HepG2 (cell line): ENCODE measurements at regions not wholly inside any gene's neighbourhood (a gene's known extent, or its start where the extent isn't known, plus 50 kb on each side); places are given as distances from the start of the nearest gene placed in this dataset.

ENCODE experiments used
- ASH2L ChIP-seq: fragments of 300-600, 200-600 bp; sonication (generic); IDR thresholded peaks from 2 replicates; pipeline ENCODE4 v1.7.0; 2017; ENCODE audit warnings: low read depth, mild to moderate bottlenecking, moderate library complexity, mixed read lengths, low read length; ENCODE audit not compliant: insufficient read length
- EP300 ChIP-seq, 3 experiments: sonication (generic) in 1 of 3; formaldehyde crosslinking in 1 of 3; IDR thresholded peaks; 2 replicates each; pipeline versions ENCODE4 v1.5.1 to v1.6.1; 2011 to 2020; ENCODE audit warnings: low read depth in 2 of 3, low read length in 2 of 3, borderline replicate concordance in 1 of 3, improper control_type of control experiment in 1 of 3, mild to moderate bottlenecking in 1 of 3, missing genetic modification reagents in 1 of 3, moderate library complexity in 1 of 3
- ESRRA ChIP-seq: sonication (generic); formaldehyde crosslinking; IDR thresholded peaks from 2 replicates; pipeline ENCODE4 v1.5.1; 2020; ENCODE audit warnings: mild to moderate bottlenecking, low read depth, missing genetic modification reagents
- HDAC6 ChIP-seq: fragments of 200-600 bp; sonication (generic); IDR thresholded peaks from 2 replicates; pipeline ENCODE4 v1.7.0; 2017; ENCODE audit warnings: mild to moderate bottlenecking, antibody characterized with exemption, low read length, low read depth
- HOXA7 ChIP-seq: sonication (generic); formaldehyde crosslinking; IDR thresholded peaks from 2 replicates; pipeline ENCODE4 v1.8.1; 2022; ENCODE audit warnings: mild to moderate bottlenecking, missing genetic modification reagents, moderate library complexity
- IKZF1 ChIP-seq: fragments of 450-650 bp; IDR thresholded peaks from 2 replicates; pipeline ENCODE4 v1.7.1; 2016
- KAT8 ChIP-seq: IDR thresholded peaks from 2 replicates; pipeline ENCODE4 v1.6.1; 2016; ENCODE audit warnings: missing genetic modification reagents, missing compliant biosample characterization
- MAF1 ChIP-seq: sonication (generic); formaldehyde crosslinking; IDR thresholded peaks from 2 replicates; pipeline ENCODE4 v1.5.0; 2020; ENCODE audit warnings: missing genetic modification reagents, borderline replicate concordance
- NFYB ChIP-seq: sonication (generic); formaldehyde crosslinking; IDR thresholded peaks from 2 replicates; pipeline ENCODE4 v1.4.0; 2020; ENCODE audit warnings: missing genetic modification reagents
- NR2F2 ChIP-seq: IDR thresholded peaks from 2 replicates; pipeline ENCODE4 v1.6.1; 2012; ENCODE audit warnings: low read depth, inconsistent platforms, borderline replicate concordance
- RFXANK ChIP-seq: IDR thresholded peaks from 2 replicates; pipeline ENCODE4 v1.6.1; 2016
- ZNF20 ChIP-seq: sonication (generic); formaldehyde crosslinking; IDR thresholded peaks from 2 replicates; pipeline ENCODE4 v1.4.0; 2020; ENCODE audit warnings: mild to moderate bottlenecking, moderate library complexity, missing genetic modification reagents
- ZNF335 ChIP-seq: sonication (generic); formaldehyde crosslinking; IDR thresholded peaks from 2 replicates; pipeline ENCODE4 v1.4.0; 2020; ENCODE audit warnings: missing genetic modification reagents
- ZNF530 ChIP-seq: sonication (generic); formaldehyde crosslinking; IDR thresholded peaks from 2 replicates; pipeline ENCODE4 v1.5.0; 2020; ENCODE audit warnings: low read depth, mild to moderate bottlenecking, missing genetic modification reagents
- TF ChIP-seq, protein P1 (sequence below): sonication (generic); formaldehyde crosslinking; IDR thresholded peaks from 2 replicates; pipeline ENCODE4 v1.8.0; 2023; ENCODE audit warnings: mild to moderate bottlenecking, missing genetic modification reagents
- TF ChIP-seq, protein P2 (sequence below): IDR thresholded peaks from 2 replicates; pipeline ENCODE4 v1.6.1; 2012; ENCODE audit warnings: low read depth, low read length, improper control_type of control experiment
- TF ChIP-seq, protein P3 (sequence below): sonication (generic); formaldehyde crosslinking; IDR thresholded peaks from 2 replicates; pipeline ENCODE4 v1.5.0; 2020; ENCODE audit warnings: missing genetic modification reagents
- TF ChIP-seq, protein P4 (sequence below): sonication (generic); formaldehyde crosslinking; IDR thresholded peaks from 2 replicates; pipeline ENCODE4 v1.5.1; 2020; ENCODE audit warnings: missing genetic modification reagents, mild to moderate bottlenecking, borderline replicate concordance
- TF ChIP-seq, protein P5 (sequence below): sonication (generic); formaldehyde crosslinking; IDR thresholded peaks from 2 replicates; pipeline ENCODE4 v1.8.0; 2022; ENCODE audit warnings: mild to moderate bottlenecking, missing genetic modification reagents, moderate library complexity
- TF ChIP-seq, protein P6 (sequence below): sonication (generic); formaldehyde crosslinking; IDR thresholded peaks from 2 replicates; pipeline ENCODE4 v1.8.0; 2022; ENCODE audit warnings: mild to moderate bottlenecking, missing genetic modification reagents, borderline replicate concordance

DNA sequence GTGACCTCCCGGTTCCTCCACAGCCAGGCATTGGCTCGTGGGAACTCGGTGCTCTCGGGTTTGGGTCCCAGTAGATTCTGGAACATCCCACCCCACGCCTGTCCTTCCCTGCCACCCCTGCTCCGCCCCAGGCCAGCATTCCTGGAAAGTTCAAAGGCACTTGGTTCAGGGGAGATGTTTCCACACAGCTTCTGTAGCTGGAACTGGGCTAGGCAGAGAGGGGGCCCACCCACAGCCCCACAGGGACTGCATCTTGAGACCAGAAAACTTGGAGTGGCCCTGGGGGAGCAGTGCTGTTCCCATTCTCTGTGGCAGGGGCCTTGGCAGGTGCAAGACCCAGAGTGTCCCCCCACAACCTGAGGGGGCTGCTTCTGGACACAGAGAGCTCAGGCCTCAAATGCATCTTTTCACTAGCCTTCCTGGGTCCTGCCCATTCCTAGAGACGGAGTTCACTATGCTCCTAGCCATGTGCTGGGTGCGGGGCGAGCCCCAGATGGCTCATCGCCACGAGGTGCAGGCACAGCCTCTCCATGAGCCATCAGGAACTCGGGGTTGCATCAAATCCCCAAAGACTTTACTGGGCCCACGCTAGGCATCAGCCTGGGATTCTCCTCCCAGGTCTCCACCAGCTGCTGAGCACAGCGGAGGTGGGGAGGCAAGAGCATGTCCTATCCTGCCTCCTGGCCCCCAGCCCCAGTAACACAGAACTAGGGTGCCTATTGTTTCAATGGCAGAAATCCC lies 68.7 kb downstream of the ZFP36L2 start (continued):
- no peak for TF ChIP-seq ZNF335
- TF ChIP-seq, protein P1, sequence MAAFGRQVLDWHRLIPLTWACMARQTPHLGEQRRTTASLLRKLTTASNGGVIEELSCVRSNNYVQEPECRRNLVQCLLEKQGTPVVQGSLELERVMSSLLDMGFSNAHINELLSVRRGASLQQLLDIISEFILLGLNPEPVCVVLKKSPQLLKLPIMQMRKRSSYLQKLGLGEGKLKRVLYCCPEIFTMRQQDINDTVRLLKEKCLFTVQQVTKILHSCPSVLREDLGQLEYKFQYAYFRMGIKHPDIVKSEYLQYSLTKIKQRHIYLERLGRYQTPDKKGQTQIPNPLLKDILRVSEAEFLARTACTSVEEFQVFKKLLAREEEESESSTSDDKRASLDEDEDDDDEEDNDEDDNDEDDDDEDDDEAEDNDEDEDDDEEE (CRISPR knock-in tag), result no peak
- TF ChIP-seq, protein P2, sequence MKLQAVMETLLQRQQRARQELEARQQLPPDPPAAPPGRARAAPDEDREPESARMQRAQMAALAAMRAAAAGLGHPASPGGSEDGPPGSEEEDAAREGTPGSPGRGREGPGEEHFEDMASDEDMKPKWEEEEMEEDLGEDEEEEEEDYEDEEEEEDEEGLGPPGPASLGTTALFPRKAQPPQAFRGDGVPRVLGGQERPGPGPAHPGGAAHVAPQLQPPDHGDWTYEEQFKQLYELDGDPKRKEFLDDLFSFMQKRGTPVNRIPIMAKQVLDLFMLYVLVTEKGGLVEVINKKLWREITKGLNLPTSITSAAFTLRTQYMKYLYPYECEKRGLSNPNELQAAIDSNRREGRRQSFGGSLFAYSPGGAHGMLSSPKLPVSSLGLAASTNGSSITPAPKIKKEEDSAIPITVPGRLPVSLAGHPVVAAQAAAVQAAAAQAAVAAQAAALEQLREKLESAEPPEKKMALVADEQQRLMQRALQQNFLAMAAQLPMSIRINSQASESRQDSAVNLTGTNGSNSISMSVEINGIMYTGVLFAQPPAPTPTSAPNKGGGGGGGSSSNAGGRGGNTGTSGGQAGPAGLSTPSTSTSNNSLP, result no peak
- TF ChIP-seq MAF1 (CRISPR knock-in tag), result no peak
- no peak for TF ChIP-seq ESRRA (CRISPR knock-in tag)
- no peak for TF ChIP-seq RFXANK (CRISPR knock-in tag)
- TF ChIP-seq, protein P3, sequence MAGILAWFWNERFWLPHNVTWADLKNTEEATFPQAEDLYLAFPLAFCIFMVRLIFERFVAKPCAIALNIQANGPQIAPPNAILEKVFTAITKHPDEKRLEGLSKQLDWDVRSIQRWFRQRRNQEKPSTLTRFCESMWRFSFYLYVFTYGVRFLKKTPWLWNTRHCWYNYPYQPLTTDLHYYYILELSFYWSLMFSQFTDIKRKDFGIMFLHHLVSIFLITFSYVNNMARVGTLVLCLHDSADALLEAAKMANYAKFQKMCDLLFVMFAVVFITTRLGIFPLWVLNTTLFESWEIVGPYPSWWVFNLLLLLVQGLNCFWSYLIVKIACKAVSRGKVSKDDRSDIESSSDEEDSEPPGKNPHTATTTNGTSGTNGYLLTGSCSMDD, result no peak
- no peak for TF ChIP-seq NFYB (CRISPR knock-in tag)
- TF ChIP-seq ASH2L, result no peak
- TF ChIP-seq ZNF20 (CRISPR knock-in tag), result no peak
- TF ChIP-seq, protein P4, sequence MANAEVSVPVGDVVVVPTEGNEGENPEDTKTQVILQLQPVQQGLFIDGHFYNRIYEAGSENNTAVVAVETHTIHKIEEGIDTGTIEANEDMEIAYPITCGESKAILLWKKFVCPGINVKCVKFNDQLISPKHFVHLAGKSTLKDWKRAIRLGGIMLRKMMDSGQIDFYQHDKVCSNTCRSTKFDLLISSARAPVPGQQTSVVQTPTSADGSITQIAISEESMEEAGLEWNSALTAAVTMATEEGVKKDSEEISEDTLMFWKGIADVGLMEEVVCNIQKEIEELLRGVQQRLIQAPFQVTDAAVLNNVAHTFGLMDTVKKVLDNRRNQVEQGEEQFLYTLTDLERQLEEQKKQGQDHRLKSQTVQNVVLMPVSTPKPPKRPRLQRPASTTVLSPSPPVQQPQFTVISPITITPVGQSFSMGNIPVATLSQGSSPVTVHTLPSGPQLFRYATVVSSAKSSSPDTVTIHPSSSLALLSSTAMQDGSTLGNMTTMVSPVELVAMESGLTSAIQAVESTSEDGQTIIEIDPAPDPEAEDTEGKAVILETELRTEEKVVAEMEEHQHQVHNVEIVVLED (CRISPR knock-in tag), result peak; percentile 6; the same call in 1 of the 2 replicates
- no peak for TF ChIP-seq HOXA7
- no peak for TF ChIP-seq HDAC6
- TF ChIP-seq IKZF1, result no peak
- TF ChIP-seq NR2F2, result peak; percentile 35; the same call in 1 of the 2 replicates
- TF ChIP-seq ZNF530 (CRISPR knock-in tag), result 0 out of 2 replicates have a peak, but pooled peaks have one; percentile 45
- peak in 1 of 2 experiments; percentile 53; a peak in 1 of 4 replicates for TF ChIP-seq EP300 (IDR thresholded peaks at IDR 0.05; ENCODE audit: low read depth in 2 of 2, low read length in 2 of 2)
- no peak for TF ChIP-seq EP300 (CRISPR knock-in tag; IDR thresholded peaks at IDR 0.05; ENCODE audit: borderline replicate concordance)
- TF ChIP-seq, protein P5, sequence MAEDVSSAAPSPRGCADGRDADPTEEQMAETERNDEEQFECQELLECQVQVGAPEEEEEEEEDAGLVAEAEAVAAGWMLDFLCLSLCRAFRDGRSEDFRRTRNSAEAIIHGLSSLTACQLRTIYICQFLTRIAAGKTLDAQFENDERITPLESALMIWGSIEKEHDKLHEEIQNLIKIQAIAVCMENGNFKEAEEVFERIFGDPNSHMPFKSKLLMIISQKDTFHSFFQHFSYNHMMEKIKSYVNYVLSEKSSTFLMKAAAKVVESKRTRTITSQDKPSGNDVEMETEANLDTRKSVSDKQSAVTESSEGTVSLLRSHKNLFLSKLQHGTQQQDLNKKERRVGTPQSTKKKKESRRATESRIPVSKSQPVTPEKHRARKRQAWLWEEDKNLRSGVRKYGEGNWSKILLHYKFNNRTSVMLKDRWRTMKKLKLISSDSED (CRISPR knock-in tag), result no peak
- TF ChIP-seq, protein P6, sequence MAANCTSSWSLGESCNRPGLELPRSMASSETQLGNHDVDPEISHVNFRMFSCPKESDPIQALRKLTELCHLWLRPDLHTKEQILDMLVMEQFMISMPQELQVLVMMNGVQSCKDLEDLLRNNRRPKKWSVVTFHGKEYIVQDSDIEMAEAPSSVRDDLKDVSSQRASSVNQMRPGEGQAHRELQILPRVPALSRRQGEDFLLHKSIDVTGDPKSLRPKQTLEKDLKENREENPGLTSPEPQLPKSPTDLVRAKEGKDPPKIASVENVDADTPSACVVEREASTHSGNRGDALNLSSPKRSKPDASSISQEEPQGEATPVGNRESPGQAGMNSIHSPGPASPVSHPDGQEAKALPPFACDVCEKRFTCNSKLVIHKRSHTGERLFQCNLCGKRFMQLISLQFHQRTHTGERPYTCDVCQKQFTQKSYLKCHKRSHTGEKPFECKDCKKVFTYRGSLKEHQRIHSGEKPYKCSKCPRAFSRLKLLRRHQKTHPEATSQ, result no peak
- TF ChIP-seq KAT8 (CRISPR knock-in tag), result no peak
